SK-N-SH (cell line): ENCODE measurements at regions not wholly inside any gene's neighbourhood (a gene's known extent, or its start where the extent isn't known, plus 50 kb on each side); places are given as distances from the start of the nearest gene placed in this dataset.
"Not testable (repeated sequence)": the region's sequence is repeated elsewhere in the genome, so short reads cannot be mapped to it uniquely, and the experiment has no call there.

Experiments
- CTCF ChIA-PET: fragments of 300-600, 350-600 bp; formaldehyde crosslinking; extraction: SDS; loops from one replicate; lab custom pipeline; 2021; lab: Yijun Ruan, JAX
- POLR2A ChIA-PET: fragments of 350-600 bp; sonication (Branson Sonifier 250); formaldehyde crosslinking; extraction: SDS; loops from one replicate; lab custom pipeline; 2020; ENCODE audit warnings: antibody characterized with exemption, inconsistent platforms; lab: Yijun Ruan, JAX
- DNase-seq: peaks from one replicate; pipeline ENCODE4 v3.0.0; 2012
- H2AFZ ChIP-seq: fragments of 200-600 bp; sonication (generic); 2 replicates; pipeline ENCODE4 v1.8.1; 2016; ENCODE audit warnings: antibody characterized with exemption, mild to moderate bottlenecking, low read depth
- H3F3A ChIP-seq: fragments of 200-600 bp; sonication (generic); replicated peaks from 2 replicates; pipeline ENCODE3; 2016; ENCODE audit warnings: antibody characterized with exemption, mild to moderate bottlenecking; ENCODE audit not compliant: insufficient read depth
- H3K27ac ChIP-seq, 2 experiments: fragments of 200-500 bp in 1 of 2; fragments of 200-600 bp in 1 of 2; sonication (Bioruptor generic) in 1 of 2; sonication (generic), shearing (Covaris generic) in 1 of 2; 2 replicates each; pipeline versions ENCODE4 v1.5.1 to v1.6.1; 2014 to 2016; ENCODE audit warnings: low read depth in 2 of 2, inconsistent platforms in 1 of 2, low read length in 1 of 2, mild to moderate bottlenecking in 1 of 2, mixed read lengths in 1 of 2
- H3K27me3 ChIP-seq: fragments of 200-600 bp; sonication (generic), shearing (Covaris generic); 2 replicates; pipeline ENCODE4 v1.6.1; 2016; ENCODE audit warnings: mixed run types; ENCODE audit not compliant: insufficient read depth
- H3K36me3 ChIP-seq, 2 experiments: fragments of 200-500 bp in 1 of 2; fragments of 200-600 bp in 1 of 2; sonication (Bioruptor generic) in 1 of 2; sonication (generic) in 1 of 2; replicated peaks in 1 of 2; 2 replicates each; pipeline versions ENCODE3 to v1.5.1; 2014 to 2016; ENCODE audit warnings: low read length in 1 of 2, mild to moderate bottlenecking in 1 of 2; ENCODE audit not compliant: insufficient read depth in 2 of 2, control insufficient read depth in 1 of 2
- H3K4me1 ChIP-seq, 2 experiments: fragments of 200-500 bp in 1 of 2; fragments of 200-600 bp in 1 of 2; sonication (Bioruptor generic) in 1 of 2; sonication (generic), shearing (Covaris generic) in 1 of 2; 2 replicates each; pipeline versions ENCODE4 v1.5.1 to v1.6.1; 2014 to 2016; ENCODE audit warnings: low read depth in 1 of 2, low read length in 1 of 2, mixed run types in 1 of 2; ENCODE audit not compliant: insufficient read depth in 2 of 2, control insufficient read depth in 1 of 2
- H3K4me2 ChIP-seq: fragments of 200-600 bp; sonication (generic), shearing (Covaris generic); 2 replicates; pipeline ENCODE4 v1.6.1; 2017; ENCODE audit warnings: mixed run types
- H3K4me3 ChIP-seq, 2 experiments: fragments of 200-500 bp in 1 of 2; fragments of 200-600 bp in 1 of 2; sonication (Bioruptor generic) in 1 of 2; sonication (generic), shearing (Covaris generic) in 1 of 2; 2 replicates each; pipeline versions ENCODE4 v1.5.1 to v1.8.1; 2014 to 2016; ENCODE audit warnings: low read depth in 2 of 2, inconsistent platforms in 1 of 2, low read length in 1 of 2, mild to moderate bottlenecking in 1 of 2, mixed read lengths in 1 of 2, moderate library complexity in 1 of 2
- H3K79me2 ChIP-seq: fragments of 200-600 bp; sonication (generic); 2 replicates; pipeline ENCODE4 v1.8.1; 2017; ENCODE audit warnings: mild to moderate bottlenecking; ENCODE audit not compliant: insufficient read depth
- H3K9ac ChIP-seq: fragments of 200-600 bp; sonication (generic); 2 replicates; pipeline ENCODE4 v1.6.1; 2017; ENCODE audit warnings: mixed run types
- H3K9me2 ChIP-seq: fragments of 200-600 bp; sonication (generic); 2 replicates; pipeline ENCODE4 v1.6.1; 2017; ENCODE audit warnings: mixed run types
- H3K9me3 ChIP-seq: fragments of 200-600 bp; sonication (generic); 2 replicates; pipeline ENCODE4 v1.6.1; 2017; ENCODE audit warnings: mixed run types, mild to moderate bottlenecking, moderate library complexity
- H4K20me1 ChIP-seq: fragments of 200-600 bp; sonication (generic); 2 replicates; pipeline ENCODE4 v1.6.1; 2017; ENCODE audit warnings: mild to moderate bottlenecking, mixed run types; ENCODE audit not compliant: insufficient read depth
- FOSL2 ChIP-seq: IDR thresholded peaks from 2 replicates; pipeline ENCODE4 v1.4.0; 2012; ENCODE audit warnings: low read depth, mild to moderate bottlenecking, moderate library complexity, borderline replicate concordance
- FOXJ3 ChIP-seq: sonication (generic); formaldehyde crosslinking; IDR thresholded peaks from 2 replicates; pipeline ENCODE4 v1.5.1; 2020; ENCODE audit warnings: mild to moderate bottlenecking, missing genetic modification reagents
- GABPA ChIP-seq: IDR thresholded peaks from 2 replicates; pipeline ENCODE4 v1.4.0; 2012; ENCODE audit warnings: low read depth, mild to moderate bottlenecking
- MAX ChIP-seq: IDR thresholded peaks from 2 replicates; pipeline ENCODE4 v1.4.0; 2012; ENCODE audit warnings: low read depth
- MEF2A ChIP-seq: IDR thresholded peaks from 2 replicates; pipeline ENCODE4 v1.4.0; 2012; ENCODE audit warnings: low read depth, borderline replicate concordance
- MXI1 ChIP-seq: IDR thresholded peaks from 2 replicates; pipeline ENCODE4 v1.6.1; 2012; ENCODE audit warnings: mild to moderate bottlenecking, low read depth, low read length, improper control_type of control experiment
- NFIC ChIP-seq: IDR thresholded peaks from 2 replicates; pipeline ENCODE4 v1.4.0; 2012; ENCODE audit warnings: borderline replicate concordance
- PBX3 ChIP-seq: IDR thresholded peaks from 2 replicates; pipeline ENCODE4; 2012
- RFX5 ChIP-seq: IDR thresholded peaks from 2 replicates; pipeline ENCODE4 v1.6.1; 2012; ENCODE audit warnings: mild to moderate bottlenecking, improper control_type of control experiment, low read length
- TAF1 ChIP-seq: IDR thresholded peaks from 2 replicates; pipeline ENCODE4 v1.6.1; 2012; ENCODE audit warnings: low read depth, mild to moderate bottlenecking, low read length, moderate library complexity, borderline replicate concordance
- ZBTB33 ChIP-seq: IDR thresholded peaks from 2 replicates; pipeline ENCODE4 v1.4.0; 2012; ENCODE audit warnings: low read depth, borderline replicate concordance
- WGBS: methylation state at CpG from one replicate; pipeline ENCODE4 v1.1.6; 2017; ENCODE audit warnings: low lambda C conversion rate; 5-methylcytosine and 5-hydroxymethylcytosine counted together
- TF ChIP-seq, protein P1 (sequence below): fragments of 150-350 bp; IDR thresholded peaks from 2 replicates; pipeline ENCODE4 v1.6.1; 2016; ENCODE audit warnings: mild to moderate bottlenecking, low read depth, low read length

DNA sequence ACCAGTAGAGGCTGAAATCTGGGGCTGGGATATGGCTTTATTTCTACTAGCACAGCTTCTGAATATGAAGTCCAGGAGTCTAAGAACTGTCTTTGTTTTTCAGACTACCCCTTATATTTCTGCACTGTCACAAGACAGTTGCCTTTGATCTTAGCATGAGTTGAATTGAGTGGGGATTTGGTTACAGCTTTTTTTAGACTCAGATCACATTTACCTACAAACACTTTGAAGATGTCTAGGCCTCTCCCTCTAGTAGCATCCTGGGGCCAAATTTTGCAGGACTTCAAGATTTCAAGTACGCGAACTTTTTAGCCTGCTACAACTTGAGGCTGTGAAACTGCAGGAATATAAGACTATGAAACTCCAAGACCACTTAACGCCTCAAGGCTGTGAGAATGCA, 240.2 kb downstream of the NEBL start (continued):
- TF ChIP-seq ZBTB33 = no peak
- no peak for TF ChIP-seq FOSL2
- TF ChIP-seq NFIC = no peak
- no peak for TF ChIP-seq PBX3
- TF ChIP-seq FOXJ3 (CRISPR knock-in tag) = no peak
- TF ChIP-seq RFX5 = no peak
- TF ChIP-seq, all 33 proteins: peak for 0

GRCh38 chr10:20652424-20652823, 244.7 kb downstream of the NEBL start:
- DNase-seq, H3K79me2 ChIP-seq, H3K4me2 ChIP-seq, POLR2A ChIA-PET, H3K4me3 ChIP-seq, CTCF ChIA-PET, H3K27ac ChIP-seq, H3K4me1 ChIP-seq, H3F3A ChIP-seq, H3K9ac ChIP-seq, H3K36me3 ChIP-seq, H4K20me1 ChIP-seq, H3K9me3 ChIP-seq, H2AFZ ChIP-seq, H3K27me3 ChIP-seq, H3K9me2 ChIP-seq: not testable (repeated sequence)
- WGBS = 47% methylated on average over 5 of the region's 5 CpGs

DNA sequence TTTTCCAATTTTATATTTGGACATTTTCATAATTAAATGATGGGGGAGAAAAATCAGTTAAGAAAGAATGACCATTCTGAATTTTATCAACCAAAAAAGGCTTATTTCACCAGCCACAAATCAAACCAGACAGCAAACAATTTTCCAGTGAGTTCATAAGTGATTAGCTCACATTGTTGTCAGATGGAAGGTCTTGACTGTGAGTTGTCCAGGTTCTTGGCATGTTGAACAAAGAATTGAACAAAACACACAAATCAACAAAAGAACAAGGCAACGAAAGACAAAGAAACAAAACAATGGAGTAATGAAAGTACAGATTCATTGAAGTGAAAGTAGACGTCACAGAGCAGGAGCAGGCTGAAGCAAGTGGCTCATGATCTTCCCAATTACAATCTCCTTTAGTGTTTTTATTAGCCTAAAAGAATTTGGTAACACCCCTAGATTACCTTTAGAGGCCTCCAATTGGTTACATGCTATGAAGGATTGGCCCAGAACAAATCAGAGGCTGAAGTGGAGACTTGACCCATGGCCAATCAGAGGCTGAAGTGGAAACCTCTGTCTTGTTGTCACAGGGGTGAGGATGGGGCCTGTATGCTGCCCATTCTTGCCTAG, 248.7 kb downstream of the NEBL start:
- TF ChIP-seq TAF1 = no peak
- TF ChIP-seq, protein P1, sequence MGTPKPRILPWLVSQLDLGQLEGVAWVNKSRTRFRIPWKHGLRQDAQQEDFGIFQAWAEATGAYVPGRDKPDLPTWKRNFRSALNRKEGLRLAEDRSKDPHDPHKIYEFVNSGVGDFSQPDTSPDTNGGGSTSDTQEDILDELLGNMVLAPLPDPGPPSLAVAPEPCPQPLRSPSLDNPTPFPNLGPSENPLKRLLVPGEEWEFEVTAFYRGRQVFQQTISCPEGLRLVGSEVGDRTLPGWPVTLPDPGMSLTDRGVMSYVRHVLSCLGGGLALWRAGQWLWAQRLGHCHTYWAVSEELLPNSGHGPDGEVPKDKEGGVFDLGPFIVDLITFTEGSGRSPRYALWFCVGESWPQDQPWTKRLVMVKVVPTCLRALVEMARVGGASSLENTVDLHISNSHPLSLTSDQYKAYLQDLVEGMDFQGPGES = no peak
- TF ChIP-seq GABPA = no peak
- TF ChIP-seq MEF2A = no peak
- TF ChIP-seq MAX = no peak
- no peak for TF ChIP-seq MXI1
- no peaks in the 10 kb centered on the region for H3K9me3 ChIP-seq
- no peaks in the 10 kb centered on the region for H3K4me1 ChIP-seq
- no peaks in the 10 kb centered on the region for H3K9me2 ChIP-seq
- ChIA-PET POLR2A (no interaction called here), CTCF (interaction anchor here (1.1 kb wide), 1 partner anchor 9 kb away, joined by 3 read pairs; no protein-coding TSS in a partner anchor)
- H3K27ac ChIP-seq = no peak overlapping the region
- H3K4me2 ChIP-seq = no peak overlapping the region
- H3K4me3 ChIP-seq = no peak overlapping the region
- H3K79me2 ChIP-seq = no peaks in the 10 kb centered on the region
- no peak for DNase-seq
- H4K20me1 ChIP-seq = no peaks in the 10 kb centered on the region
- no peaks in the 10 kb centered on the region for H3K36me3 ChIP-seq
- H2AFZ ChIP-seq = no peak overlapping the region
- WGBS = 18% methylated on average over 2 of the region's 2 CpGs
- H3F3A ChIP-seq = no peaks in the 10 kb centered on the region
- no peak overlapping the region for H3K9ac ChIP-seq
- H3K27me3 ChIP-seq = no peaks in the 10 kb centered on the region
